Calu3 (cell line): ENCODE measurements at regions not wholly inside any gene's neighbourhood (a gene's known extent, or its start where the extent isn't known, plus 50 kb on each side); places are given as distances from the start of the nearest gene placed in this dataset.

Source experiments
- BruUV-seq: library from RNA; stranded (reverse); fragments of 400-500 nt; replicated peaks from 2 replicates; lab custom pipeline; 2021; lab: Mats Ljungman, UMichigan
- CTCF ChIA-PET: fragments of 300-600 bp; sonication (Branson Sonifier 250); formaldehyde crosslinking; loops from one replicate; lab custom pipeline; 2022; ENCODE audit warnings: antibody characterized with exemption; lab: Charles Lee
- DNase-seq: peaks from one replicate; pipeline ENCODE4 v3.0.0; 2022
- H3K27ac Mint-ChIP-seq: one replicate; pipeline ENCODE4 v1.8.0; 2022; ENCODE audit warnings: mixed read lengths; ENCODE audit not compliant: unreplicated experiment
- H3K27me3 Mint-ChIP-seq: one replicate; pipeline ENCODE4 v1.8.0; 2022; ENCODE audit warnings: mixed read lengths; ENCODE audit not compliant: unreplicated experiment
- H3K36me3 Mint-ChIP-seq: one replicate; pipeline ENCODE4 v1.8.0; 2022; ENCODE audit warnings: mild to moderate bottlenecking, moderate library complexity, mixed read lengths; ENCODE audit not compliant: insufficient read depth, unreplicated experiment
- H3K4me1 Mint-ChIP-seq: one replicate; pipeline ENCODE4 v1.8.0; 2022; ENCODE audit warnings: mild to moderate bottlenecking, low read depth, mixed read lengths; ENCODE audit not compliant: unreplicated experiment
- H3K4me3 Mint-ChIP-seq: one replicate; pipeline ENCODE4 v1.8.0; 2022; ENCODE audit warnings: mild to moderate bottlenecking, low read depth, moderate library complexity, mixed read lengths; ENCODE audit not compliant: unreplicated experiment
- H3K9me3 Mint-ChIP-seq: one replicate; pipeline ENCODE4 v1.8.0; 2022; ENCODE audit warnings: low read depth, mixed read lengths; ENCODE audit not compliant: unreplicated experiment
- intact Hi-C: fragments of 100-400 bp; cut with micrococcal nuclease; formaldehyde crosslinking; loops from one replicate; pipeline ENCODE4 v1.10.0; 2022; ENCODE audit not compliant: unreplicated experiment
- TF ChIP-seq, protein P1 (sequence below): fragments of 200-600 bp; IDR thresholded peaks from one replicate; pipeline ENCODE4 v1.8.0; 2022; ENCODE audit warnings: antibody characterized with exemption; ENCODE audit not compliant: unreplicated experiment

- no peak overlapping the region for H3K4me3 Mint-ChIP-seq
- no peaks in the 10 kb centered on the region for H3K36me3 Mint-ChIP-seq
- no peaks in the 10 kb centered on the region for H3K4me1 Mint-ChIP-seq
- no peaks in the 10 kb centered on the region for H3K27me3 Mint-ChIP-seq
- intact Hi-C loops: no loop called here
- CTCF ChIA-PET: no interaction called here
- no peak overlapping the region for H3K27ac Mint-ChIP-seq
- TF ChIP-seq, protein P1, sequence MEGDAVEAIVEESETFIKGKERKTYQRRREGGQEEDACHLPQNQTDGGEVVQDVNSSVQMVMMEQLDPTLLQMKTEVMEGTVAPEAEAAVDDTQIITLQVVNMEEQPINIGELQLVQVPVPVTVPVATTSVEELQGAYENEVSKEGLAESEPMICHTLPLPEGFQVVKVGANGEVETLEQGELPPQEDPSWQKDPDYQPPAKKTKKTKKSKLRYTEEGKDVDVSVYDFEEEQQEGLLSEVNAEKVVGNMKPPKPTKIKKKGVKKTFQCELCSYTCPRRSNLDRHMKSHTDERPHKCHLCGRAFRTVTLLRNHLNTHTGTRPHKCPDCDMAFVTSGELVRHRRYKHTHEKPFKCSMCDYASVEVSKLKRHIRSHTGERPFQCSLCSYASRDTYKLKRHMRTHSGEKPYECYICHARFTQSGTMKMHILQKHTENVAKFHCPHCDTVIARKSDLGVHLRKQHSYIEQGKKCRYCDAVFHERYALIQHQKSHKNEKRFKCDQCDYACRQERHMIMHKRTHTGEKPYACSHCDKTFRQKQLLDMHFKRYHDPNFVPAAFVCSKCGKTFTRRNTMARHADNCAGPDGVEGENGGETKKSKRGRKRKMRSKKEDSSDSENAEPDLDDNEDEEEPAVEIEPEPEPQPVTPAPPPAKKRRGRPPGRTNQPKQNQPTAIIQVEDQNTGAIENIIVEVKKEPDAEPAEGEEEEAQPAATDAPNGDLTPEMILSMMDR: no peak
- BruUV-seq: no TSS peak
- no peak for DNase-seq
- peaks cover 11% of the 10 kb centered on the region for H3K9me3 Mint-ChIP-seq
Observed at GRCh38 chr2:78063246-78064020, 541.3 kb upstream of the LRRTM4 start.

DNA sequence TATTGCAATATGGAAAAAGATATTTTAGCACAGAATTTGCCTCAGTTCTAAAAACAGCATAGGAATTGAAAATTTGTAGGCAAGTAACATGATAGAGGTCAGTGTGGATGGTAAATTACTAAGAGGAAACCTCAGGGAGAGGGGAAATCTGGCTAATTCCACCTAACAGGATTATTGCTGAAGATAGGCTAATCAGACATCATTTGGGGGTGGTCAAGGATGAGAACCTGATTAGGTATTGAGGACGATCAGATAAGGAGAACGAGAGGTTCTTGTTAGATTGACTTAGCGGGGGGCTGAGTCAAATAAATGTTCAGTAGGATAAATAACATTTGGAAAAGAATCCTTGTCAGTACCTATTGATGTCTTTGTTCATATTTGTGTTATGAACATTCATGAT lies 543.2 kb upstream of the LRRTM4 start:
- H3K9me3 Mint-ChIP-seq: peaks cover 7% of the 10 kb centered on the region
- no peak overlapping the region for H3K27ac Mint-ChIP-seq
- intact Hi-C loops: no loop called here
- no peak overlapping the region for H3K4me3 Mint-ChIP-seq
- no peaks in the 10 kb centered on the region for H3K27me3 Mint-ChIP-seq
- BruUV-seq: no TSS peak
- DNase-seq: no peak
- TF ChIP-seq, protein P1: no peak
- no peaks in the 10 kb centered on the region for H3K36me3 Mint-ChIP-seq
- H3K4me1 Mint-ChIP-seq: no peaks in the 10 kb centered on the region
- CTCF ChIA-PET: no interaction called here

- intact Hi-C loops: no loop called here
- H3K4me3 Mint-ChIP-seq: no peak overlapping the region
- no peaks in the 10 kb centered on the region for H3K36me3 Mint-ChIP-seq
- DNase-seq: no peak
- peaks cover 2% of the 10 kb centered on the region for H3K9me3 Mint-ChIP-seq
- H3K27me3 Mint-ChIP-seq: no peaks in the 10 kb centered on the region
- CTCF ChIA-PET: no interaction called here
- no peak overlapping the region for H3K27ac Mint-ChIP-seq
- H3K4me1 Mint-ChIP-seq: no peaks in the 10 kb centered on the region
- BruUV-seq: no TSS peak
- TF ChIP-seq, protein P1: no peak
Observed at GRCh38 chr2:78068808-78069207, 546.6 kb upstream of the LRRTM4 start.

- TF ChIP-seq, protein P1: no peak
- Mint-ChIP-seq H3K36me3 (no peaks in the 10 kb centered on the region), H3K27me3 (no peaks in the 10 kb centered on the region), H3K4me3 (no peak overlapping the region), H3K27ac (no peak overlapping the region), H3K4me1 (no peaks in the 10 kb centered on the region), H3K9me3 (peaks cover 10% of the 10 kb centered on the region)
- CTCF ChIA-PET: no interaction called here
- DNase-seq: no peak
- no TSS peak for BruUV-seq
- intact Hi-C loops: no loop called here
Observed at GRCh38 chr2:78070693-78071092, 548.5 kb upstream of the LRRTM4 start.
